ENCODE measurements at regions not wholly inside any gene's neighbourhood (a gene's known extent, or its start where the extent isn't known, plus 50 kb on each side); places are given as distances from the start of the nearest gene placed in this dataset.

DNA sequence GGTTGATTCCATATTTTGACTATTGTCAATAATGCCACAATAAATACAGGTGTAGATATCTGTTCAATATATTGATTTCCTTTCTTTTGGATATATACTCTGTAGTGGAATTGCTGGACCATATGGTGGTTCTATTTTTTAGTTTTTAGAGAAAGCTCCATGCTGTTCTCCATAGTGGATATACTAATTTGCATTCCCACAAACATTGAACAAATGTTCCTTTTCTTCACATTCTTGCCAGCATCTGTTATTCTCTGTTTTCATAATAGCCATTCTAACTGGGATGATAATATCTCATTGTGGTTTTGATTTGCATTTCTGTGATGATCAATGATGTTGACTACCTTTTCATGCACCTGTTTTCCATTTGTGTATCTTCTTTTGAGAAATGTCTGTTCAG is 973.7 kb downstream of the REEP3 start:
- H3K4me1 Mint-ChIP-seq: no peaks in the 10 kb centered on the region
- peaks cover 4% of the 10 kb centered on the region for H3K9me3 Mint-ChIP-seq
- no peaks in the 10 kb centered on the region for H3K36me3 Mint-ChIP-seq (ENCODE audit: low read depth)

DNA sequence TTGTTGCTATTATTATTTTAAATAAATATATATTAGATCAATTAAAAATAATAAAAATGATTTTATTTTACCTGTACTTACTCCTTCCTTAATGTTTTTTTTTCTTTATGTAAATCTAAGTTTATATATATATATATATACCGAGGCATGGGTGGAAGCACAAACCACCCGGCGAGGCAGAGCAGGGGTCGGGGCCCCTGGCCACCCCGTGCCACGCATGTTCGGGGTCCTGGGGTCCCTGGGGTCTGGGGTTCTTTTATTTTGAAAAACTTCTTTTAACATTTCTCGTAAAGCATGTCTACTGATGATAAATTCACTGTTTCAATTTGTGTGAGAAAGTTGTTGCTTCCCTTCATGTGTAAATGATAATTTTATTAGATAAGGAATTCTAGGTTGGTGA is 976.1 kb downstream of the REEP3 start:
- H3K27ac Mint-ChIP-seq: no peak overlapping the region
- H3K36me3 Mint-ChIP-seq (ENCODE audit: low read depth): no peaks in the 10 kb centered on the region
- H3K4me3 Mint-ChIP-seq: no peak overlapping the region
- H3K9me3 Mint-ChIP-seq: peaks cover 4% of the 10 kb centered on the region
- no peaks in the 10 kb centered on the region for H3K4me1 Mint-ChIP-seq
- peaks cover 10% of the 10 kb centered on the region for H3K27me3 Mint-ChIP-seq (ENCODE audit: low read depth, poor library complexity)
- DNase-seq: no peak
- TF ChIP-seq, protein P1, sequence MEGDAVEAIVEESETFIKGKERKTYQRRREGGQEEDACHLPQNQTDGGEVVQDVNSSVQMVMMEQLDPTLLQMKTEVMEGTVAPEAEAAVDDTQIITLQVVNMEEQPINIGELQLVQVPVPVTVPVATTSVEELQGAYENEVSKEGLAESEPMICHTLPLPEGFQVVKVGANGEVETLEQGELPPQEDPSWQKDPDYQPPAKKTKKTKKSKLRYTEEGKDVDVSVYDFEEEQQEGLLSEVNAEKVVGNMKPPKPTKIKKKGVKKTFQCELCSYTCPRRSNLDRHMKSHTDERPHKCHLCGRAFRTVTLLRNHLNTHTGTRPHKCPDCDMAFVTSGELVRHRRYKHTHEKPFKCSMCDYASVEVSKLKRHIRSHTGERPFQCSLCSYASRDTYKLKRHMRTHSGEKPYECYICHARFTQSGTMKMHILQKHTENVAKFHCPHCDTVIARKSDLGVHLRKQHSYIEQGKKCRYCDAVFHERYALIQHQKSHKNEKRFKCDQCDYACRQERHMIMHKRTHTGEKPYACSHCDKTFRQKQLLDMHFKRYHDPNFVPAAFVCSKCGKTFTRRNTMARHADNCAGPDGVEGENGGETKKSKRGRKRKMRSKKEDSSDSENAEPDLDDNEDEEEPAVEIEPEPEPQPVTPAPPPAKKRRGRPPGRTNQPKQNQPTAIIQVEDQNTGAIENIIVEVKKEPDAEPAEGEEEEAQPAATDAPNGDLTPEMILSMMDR (IDR thresholded peaks at IDR 0.05): no peak

More for the DNA sequence above, 973.7 kb downstream of the REEP3 start:
- Mint-ChIP-seq H3K27ac (no peak overlapping the region), H3K4me3 (no peak overlapping the region), H3K27me3 (ENCODE audit: low read depth, poor library complexity) (peaks cover 10% of the 10 kb centered on the region)
- no peak for DNase-seq
- TF ChIP-seq, protein P1 (IDR thresholded peaks at IDR 0.05): no peak

DNA sequence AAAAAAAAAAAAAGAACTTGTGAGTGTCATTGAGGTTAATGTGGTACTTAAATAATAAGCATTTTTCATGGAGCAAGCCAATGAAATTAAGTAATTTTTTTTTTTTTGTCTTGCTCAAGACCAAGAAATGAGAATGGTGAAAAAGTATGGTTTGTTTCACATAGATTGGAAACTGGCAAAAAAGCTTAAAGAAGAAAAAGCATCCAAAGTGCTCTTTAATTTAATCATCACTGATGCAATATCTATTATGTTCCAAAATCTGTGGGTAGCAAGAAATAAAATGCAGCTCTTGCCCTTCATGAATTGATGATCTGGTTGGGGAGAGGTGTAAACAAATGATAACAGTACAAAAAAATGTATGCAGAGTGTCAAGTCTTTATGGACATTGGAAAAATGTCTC is 980.6 kb downstream of the REEP3 start:
- H3K9me3 Mint-ChIP-seq: peaks cover 4% of the 10 kb centered on the region
- no peaks in the 10 kb centered on the region for H3K36me3 Mint-ChIP-seq (ENCODE audit: low read depth)
- H3K4me3 Mint-ChIP-seq: no peak overlapping the region
- TF ChIP-seq, protein P1 (IDR thresholded peaks at IDR 0.05): no peak
- peaks cover 2% of the 10 kb centered on the region for H3K27me3 Mint-ChIP-seq (ENCODE audit: low read depth, poor library complexity)
- no peaks in the 10 kb centered on the region for H3K4me1 Mint-ChIP-seq
- H3K27ac Mint-ChIP-seq: no peak overlapping the region
- DNase-seq: no peak

DNA sequence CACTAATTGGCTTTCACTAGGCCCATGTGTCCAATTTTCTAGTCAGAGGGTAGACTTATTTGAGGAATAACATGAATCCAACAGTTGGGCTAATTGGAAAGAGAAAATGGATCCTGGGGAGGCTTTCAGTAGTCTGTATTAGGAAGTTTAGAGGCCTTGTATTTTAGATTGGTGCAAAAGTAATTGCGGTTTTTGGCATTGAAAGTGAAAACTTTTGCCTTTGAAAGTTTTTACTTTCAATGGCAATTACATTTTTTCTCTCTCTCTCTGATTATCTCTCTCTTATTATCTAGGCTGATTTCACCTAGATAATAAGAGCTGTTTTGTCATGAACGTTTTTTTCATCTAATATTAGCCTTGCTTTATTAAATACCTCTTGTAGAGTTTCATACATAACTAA is 981.7 kb downstream of the REEP3 start:
- TF ChIP-seq, protein P1 (IDR thresholded peaks at IDR 0.05): no peak

DNA sequence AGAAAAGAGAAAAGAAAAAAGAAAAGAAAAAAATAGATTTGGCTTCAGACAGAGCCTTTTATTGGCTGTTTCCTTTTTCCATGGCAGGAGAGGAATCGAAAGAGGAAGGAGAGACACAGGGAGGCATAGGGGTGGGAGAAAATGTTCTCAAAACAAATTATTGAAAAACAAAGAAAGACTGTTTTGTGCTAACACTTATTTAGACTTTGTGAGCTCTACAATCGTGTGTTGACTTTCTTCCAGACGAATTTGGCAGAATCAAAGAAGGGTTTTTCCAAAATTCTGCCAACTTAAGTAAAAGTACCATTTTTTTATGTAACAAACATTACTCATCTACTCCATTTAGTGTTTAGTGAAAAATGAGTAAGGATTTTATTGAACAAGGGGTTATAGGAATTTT is 982.2 kb downstream of the REEP3 start:
- H3K27me3 Mint-ChIP-seq (ENCODE audit: low read depth, poor library complexity): no peaks in the 10 kb centered on the region
- DNase-seq: no peak
- H3K4me1 Mint-ChIP-seq: no peaks in the 10 kb centered on the region
- H3K9me3 Mint-ChIP-seq: peaks cover 2% of the 10 kb centered on the region
- H3K27ac Mint-ChIP-seq: peak overlapping the region; percentile 44
- TF ChIP-seq, protein P1 (IDR thresholded peaks at IDR 0.05): no peak
- H3K36me3 Mint-ChIP-seq (ENCODE audit: low read depth): no peaks in the 10 kb centered on the region
- H3K4me3 Mint-ChIP-seq: no peak overlapping the region

More for the DNA sequence above, 981.7 kb downstream of the REEP3 start:
- H3K4me3 Mint-ChIP-seq: no peak overlapping the region
- no peak for DNase-seq
- H3K36me3 Mint-ChIP-seq (ENCODE audit: low read depth): no peaks in the 10 kb centered on the region
- no peaks in the 10 kb centered on the region for H3K4me1 Mint-ChIP-seq
- H3K27ac Mint-ChIP-seq: peak overlapping the region; percentile 44
- peaks cover 4% of the 10 kb centered on the region for H3K9me3 Mint-ChIP-seq
- H3K27me3 Mint-ChIP-seq (ENCODE audit: low read depth, poor library complexity): no peaks in the 10 kb centered on the region

DNA sequence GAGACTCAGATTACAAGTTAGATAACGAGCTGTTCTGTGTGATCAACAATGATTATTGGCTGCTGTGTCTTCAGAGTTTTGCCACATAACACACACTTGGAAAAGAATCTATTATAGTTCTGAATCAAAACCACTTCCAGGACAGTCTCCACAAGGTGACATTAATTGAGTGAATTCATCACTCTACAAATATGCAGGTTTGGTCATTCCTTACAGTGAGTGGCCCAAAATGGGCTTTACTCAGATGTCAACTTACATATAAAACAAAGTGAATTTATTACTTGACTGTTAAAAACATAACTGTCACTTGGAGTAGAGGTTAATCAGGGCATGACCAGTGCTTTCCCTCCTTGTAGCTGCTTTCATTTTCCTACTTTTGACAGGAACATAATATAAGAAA is 984.3 kb downstream of the REEP3 start:
- Mint-ChIP-seq H3K4me3 (no peak overlapping the region), H3K27ac (no peak overlapping the region), H3K27me3 (ENCODE audit: low read depth, poor library complexity) (no peaks in the 10 kb centered on the region), H3K4me1 (no peaks in the 10 kb centered on the region), H3K9me3 (no peaks in the 10 kb centered on the region), H3K36me3 (ENCODE audit: low read depth) (no peaks in the 10 kb centered on the region)
- DNase-seq: no peak
- TF ChIP-seq, protein P1 (IDR thresholded peaks at IDR 0.05): no peak
